A549 (cell line): ENCODE measurements at regions not wholly inside any gene's neighbourhood (a gene's known extent, or its start where the extent isn't known, plus 50 kb on each side); places are given as distances from the start of the nearest gene placed in this dataset.
A peak's percentile ranks its signal among the peaks of the same experiment; 100 is the strongest.

Experiments used
- ATAC-seq, 2 experiments: fragments of 200-7000 bp in 1 of 2; fragments of >200 bp in 1 of 2; cut with Nextera tagmentation in 1 of 2; cut with Tn5 transposase in 1 of 2; 3 replicates each; pipeline versions ENCODE4 v1.8.0 to v1.9.1; 2018 to 2020; ENCODE audit warnings: mild to moderate bottlenecking in 1 of 2, moderate library complexity in 1 of 2
- CTCF ChIA-PET: fragments of 300-600 bp; sonication (Branson Sonifier 250); formaldehyde crosslinking; extraction: SDS; loops from one replicate; lab custom pipeline; 2021; ENCODE audit warnings: antibody characterized with exemption, inconsistent platforms; lab: Yijun Ruan, JAX
- POLR2A ChIA-PET: fragments of 350-600 bp; formaldehyde crosslinking; extraction: SDS; loops from one replicate; lab custom pipeline; 2021; ENCODE audit warnings: antibody characterized with exemption, inconsistent platforms; lab: Yijun Ruan, JAX
- DNase-seq, 2 experiments: peaks; one replicate each; pipeline versions ENCODE4 v3.0.0 to v3.0.0-alpha.2; 2011 to 2016; ENCODE audit warnings: low read depth in 1 of 2, low spot score in 1 of 2
- FAIRE-seq: peaks from 2 replicates; lab custom pipeline; 2011; peaks lifted over from hg19 to GRCh38; lab: Jason Lieb, UNC
- H3K27ac ChIP-seq, 2 experiments: fragments of >200 bp; sonication (Bioruptor Twin); formaldehyde crosslinking; 3 replicates each; pipeline ENCODE4 v1.5.1; 2016 to 2017
- H3K4me1 ChIP-seq: fragments of >200 bp; sonication (Bioruptor Twin); formaldehyde crosslinking; 3 replicates; pipeline ENCODE4 v1.6.1; 2016
- H3K4me2 ChIP-seq: fragments of >200 bp; sonication (Bioruptor Twin); formaldehyde crosslinking; 3 replicates; pipeline ENCODE4 v1.6.1; 2016
- H3K4me3 ChIP-seq: fragments of >200 bp; sonication (Bioruptor Twin); formaldehyde crosslinking; 3 replicates; pipeline ENCODE4 v1.5.1; 2016
- H3K9me3 ChIP-seq: fragments of >200 bp; sonication (Bioruptor Twin); formaldehyde crosslinking; 3 replicates; pipeline ENCODE4 v1.6.1; 2016
- ATOH8 ChIP-seq: fragments of 250-450 bp; sonication (Bioruptor Pico); IDR thresholded peaks from 2 replicates; pipeline ENCODE4 v1.5.0; 2020; ENCODE audit warnings: low read depth, mild to moderate bottlenecking, moderate library complexity
- BHLHE40 ChIP-seq: IDR thresholded peaks from 2 replicates; pipeline ENCODE4 v1.6.1; 2012; ENCODE audit warnings: low read depth, low read length, inconsistent platforms
- CEBPB ChIP-seq, 2 experiments: fragments of >200 bp in 1 of 2; sonication (Bioruptor Twin) in 1 of 2; formaldehyde crosslinking in 1 of 2; IDR thresholded peaks; 2 replicates each; pipeline ENCODE4 v1.6.1; 2012 to 2016
- CTCF ChIP-seq: fragments of >200 bp; sonication (Bioruptor Twin); formaldehyde crosslinking; IDR thresholded peaks from 3 replicates; pipeline ENCODE4 v1.5.1; 2016
- E2F6 ChIP-seq: IDR thresholded peaks from 2 replicates; pipeline ENCODE4 v1.6.1; 2012; ENCODE audit warnings: low read depth, borderline replicate concordance
- FOSB ChIP-seq: fragments of 250-450 bp; sonication (Bioruptor Pico); IDR thresholded peaks from 2 replicates; pipeline ENCODE4 v1.5.0; 2020; ENCODE audit warnings: mild to moderate bottlenecking, moderate library complexity
- GATA3 ChIP-seq: IDR thresholded peaks from 2 replicates; pipeline ENCODE4 v1.6.1; 2012; ENCODE audit warnings: borderline replicate concordance
- HES2 ChIP-seq: fragments of >200 bp; sonication (Bioruptor Twin); formaldehyde crosslinking; IDR thresholded peaks from 2 replicates; pipeline ENCODE4 v1.6.1; 2016
- HEYL ChIP-seq: fragments of 250-450 bp; sonication (Bioruptor Pico); IDR thresholded peaks from 2 replicates; pipeline ENCODE4 v1.8.0; 2021; ENCODE audit warnings: mild to moderate bottlenecking, moderate library complexity
- HOXB5 ChIP-seq: fragments of 250-450 bp; sonication (Bioruptor Pico); IDR thresholded peaks from 2 replicates; pipeline ENCODE4 v1.5.0; 2020; ENCODE audit warnings: mild to moderate bottlenecking, moderate library complexity
- JUNB ChIP-seq: fragments of >200 bp; sonication (Bioruptor Twin); formaldehyde crosslinking; IDR thresholded peaks from 2 replicates; pipeline ENCODE4 v1.6.1; 2016
- KDM1A ChIP-seq: fragments of 200-600 bp; sonication (generic); IDR thresholded peaks from 2 replicates; pipeline ENCODE4 v1.6.1; 2016; ENCODE audit warnings: low read depth, mild to moderate bottlenecking
- KDM5A ChIP-seq: fragments of 200-600 bp; sonication (generic); IDR thresholded peaks from 2 replicates; pipeline ENCODE4 v1.6.1; 2016; ENCODE audit warnings: antibody characterized with exemption, mild to moderate bottlenecking
- PBX3 ChIP-seq: IDR thresholded peaks from 2 replicates; pipeline ENCODE4 v1.6.1; 2012
- RCOR1 ChIP-seq: fragments of 150-350 bp; IDR thresholded peaks from 2 replicates; pipeline ENCODE4 v1.6.1; 2014; ENCODE audit warnings: antibody characterized with exemption, low read length, low read depth
- REST ChIP-seq: fragments of 200-600 bp; sonication (generic); IDR thresholded peaks from 2 replicates; pipeline ENCODE4 v1.6.1; 2016; ENCODE audit warnings: antibody characterized with exemption, mild to moderate bottlenecking, moderate library complexity
- RFX5 ChIP-seq: fragments of 450-650 bp; IDR thresholded peaks from 2 replicates; pipeline ENCODE4 v1.7.1; 2014; ENCODE audit warnings: antibody characterized with exemption, mild to moderate bottlenecking, moderate library complexity
- RNF2 ChIP-seq: fragments of 200-600 bp; sonication (generic); IDR thresholded peaks from 2 replicates; pipeline ENCODE4 v1.6.1; 2016; ENCODE audit warnings: low read depth, mild to moderate bottlenecking, antibody characterized with exemption, moderate library complexity, borderline replicate concordance
- SMC3 ChIP-seq: fragments of >200 bp; sonication (Bioruptor Twin); formaldehyde crosslinking; IDR thresholded peaks from 3 replicates; pipeline ENCODE4 v1.6.1; 2018; ENCODE audit warnings: inconsistent platforms
- SREBF2 ChIP-seq: fragments of 450-650 bp; IDR thresholded peaks from 2 replicates; pipeline ENCODE4 v1.6.1; 2014; ENCODE audit warnings: mild to moderate bottlenecking, moderate library complexity
- USF2 ChIP-seq: fragments of 450-650 bp; IDR thresholded peaks from 2 replicates; pipeline ENCODE4 v1.6.1; 2014; ENCODE audit warnings: antibody characterized with exemption
- ZC3H11A ChIP-seq: fragments of 450-650 bp; IDR thresholded peaks from 2 replicates; pipeline ENCODE4 v1.6.1; 2014; ENCODE audit warnings: antibody characterized with exemption, mild to moderate bottlenecking
- ZNF302 ChIP-seq: fragments of 250-450 bp; sonication (Bioruptor Pico); IDR thresholded peaks from 2 replicates; pipeline ENCODE4 v1.9.0; 2021; ENCODE audit warnings: inconsistent platforms, mild to moderate bottlenecking, moderate library complexity
- WGBS: methylation state at CpG from one replicate; pipeline ENCODE4 v1.1.6; 2017; ENCODE audit errors: missing lambda C conversion rate; 5-methylcytosine and 5-hydroxymethylcytosine counted together

GRCh38 chr13:73935991-73936390 lies 198.2 kb downstream of the KLF12 start (continued):
- TF ChIP-seq PBX3 (no peak), ZNF302 (CRISPR knock-in tag) (no peak), SMC3 (no peak), USF2 (no peak), KDM1A (no peak), KDM5A (no peak), HES2 (no peak)

- WGBS = 73% methylated on average over 3 of the region's 3 CpGs
- DNase-seq (no peak), FAIRE-seq (no peak), ATAC-seq (no peak)
- Histone ChIP-seq H3K4me3 (no peak overlapping the region), H3K9me3 (no peaks in the 10 kb centered on the region), H3K4me2 (peak overlapping the region; percentile 64), H3K4me1 (peaks cover 46% of the 10 kb centered on the region), H3K27ac (peak overlapping the region; percentile 50 to 53; a peak in 4 of 6 replicates)
- CTCF ChIA-PET = interaction anchor here (0.6 kb wide), 1 partner anchor 12 kb away, joined by 3 read pairs; no protein-coding TSS in a partner anchor
- TF ChIP-seq ZC3H11A (peak; percentile 46), KDM5A (no peak), ATOH8 (CRISPR knock-in tag) (no peak)
- POLR2A ChIA-PET = no interaction called here
These were observed 199.4 kb downstream of the KLF12 start for GRCh38 chr13:73934771-73935170.

- peak overlapping the region; percentile 64 for H3K4me2 ChIP-seq
- ChIA-PET CTCF (no interaction called here), POLR2A (no interaction called here)
- DNase-seq (peak in 1 of 2 experiments; percentile 13), ATAC-seq (peak in 1 of 2 experiments; percentile 42; a peak in 2 of 6 replicates), FAIRE-seq (no peak)
- H3K27ac ChIP-seq = peak overlapping the region; percentile 50 to 53; a peak in 5 of 6 replicates
- peaks cover 46% of the 10 kb centered on the region for H3K4me1 ChIP-seq
- 4% methylated on average over 4 of the region's 4 CpGs for WGBS
- H3K4me3 ChIP-seq = no peak overlapping the region
- TF ChIP-seq SMC3 (no peak), CTCF (no peak), CEBPB (IDR thresholded peaks at IDR 0.05) (no peak), HOXB5 (CRISPR knock-in tag) (no peak), RFX5 (no peak), HEYL (no peak), RCOR1 (no peak), GATA3 (peak; percentile 13; the same call in 1 of the 2 replicates), BHLHE40 (no peak), SREBF2 (no peak), JUNB (peak; percentile 56), FOSB (CRISPR knock-in tag) (no peak), E2F6 (no peak), REST (no peak), RNF2 (no peak)
- no peaks in the 10 kb centered on the region for H3K9me3 ChIP-seq
These were observed 200.0 kb downstream of the KLF12 start for GRCh38 chr13:73934215-73934641.
